ENCODE measurements at regions not wholly inside any gene's neighbourhood (a gene's known extent, or its start where the extent isn't known, plus 50 kb on each side); places are given as distances from the start of the nearest gene placed in this dataset.

- CTCF ChIA-PET = no interaction called here
- POLR2A ChIA-PET (ENCODE audit: unreplicated experiment) = no interaction called here
Observed at GRCh38 chr13:84460989-84461388, 578.7 kb upstream of the SLITRK1 start.

DNA sequence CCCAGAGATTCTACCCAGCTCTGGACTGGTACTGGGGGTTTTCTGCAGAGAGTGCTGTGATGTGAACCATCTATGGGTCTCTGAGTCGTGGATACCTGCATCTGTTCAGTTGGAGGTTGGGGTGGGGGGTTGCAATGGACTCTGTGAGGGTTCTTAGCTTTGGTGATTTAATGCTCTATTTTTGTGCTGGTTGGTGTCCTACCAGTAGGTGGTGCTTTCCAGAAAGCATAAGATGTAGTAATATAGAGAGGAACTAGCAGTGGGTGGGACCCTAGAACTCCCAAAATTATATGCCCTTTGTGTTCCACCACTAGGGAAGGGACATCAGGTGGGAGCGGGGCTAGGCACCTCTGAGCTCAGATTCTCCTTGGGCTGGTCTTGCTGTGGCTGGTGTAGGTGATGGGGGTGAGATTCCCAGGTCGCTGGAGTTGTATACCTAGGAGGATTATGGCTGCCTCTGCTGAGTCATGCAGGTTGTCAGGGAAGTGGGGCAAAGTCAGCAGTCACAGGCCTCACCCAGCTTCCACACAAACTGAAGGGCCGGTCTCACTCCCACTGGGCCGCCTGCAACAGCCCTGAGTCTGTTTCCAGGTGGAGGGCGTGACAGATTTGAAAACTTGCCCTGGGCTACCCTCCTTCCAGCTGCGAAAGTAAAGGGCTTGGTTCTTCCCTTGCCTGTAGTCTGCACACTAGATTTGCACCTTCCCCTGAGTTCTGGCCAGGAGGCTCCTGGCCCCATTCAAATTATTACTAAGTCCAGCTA, 573.0 kb upstream of the SLITRK1 start:
- no TSS peak for BruUV-seq (replicated peaks)
- Histone ChIP-seq H3K36me3 (ENCODE audit: low read depth) (no peaks in the 10 kb centered on the region), H3F3A (ENCODE audit: insufficient read depth, low read depth) (no peaks in the 10 kb centered on the region), H3K27me3 (ENCODE audit: insufficient read depth, low read depth) (no peaks in the 10 kb centered on the region), H4K20me1 (ENCODE audit: insufficient read depth) (no peaks in the 10 kb centered on the region), H3K4me3 (no peak overlapping the region), H3K9me3 (ENCODE audit: insufficient read depth, low read depth) (no peaks in the 10 kb centered on the region), H3K27ac (no peak overlapping the region), H2AFZ (no peak overlapping the region; the same call in 1 of the 2 replicates), H3K4me2 (no peak overlapping the region), H3K9me2 (ENCODE audit: insufficient read depth) (no peaks in the 10 kb centered on the region), H3K4me1 (replicated peaks; ENCODE audit: insufficient read depth) (no peaks in the 10 kb centered on the region), H3K79me2 (ENCODE audit: low read depth) (no peaks in the 10 kb centered on the region)
- DNase-seq = no peak
- ChIA-PET POLR2A (ENCODE audit: unreplicated experiment) (no interaction called here), CTCF (no interaction called here)
- TF ChIP-seq EZH2 (IDR thresholded peaks at IDR 0.05; ENCODE audit: low read depth) = no peak
- TF ChIP-seq, protein P1, sequence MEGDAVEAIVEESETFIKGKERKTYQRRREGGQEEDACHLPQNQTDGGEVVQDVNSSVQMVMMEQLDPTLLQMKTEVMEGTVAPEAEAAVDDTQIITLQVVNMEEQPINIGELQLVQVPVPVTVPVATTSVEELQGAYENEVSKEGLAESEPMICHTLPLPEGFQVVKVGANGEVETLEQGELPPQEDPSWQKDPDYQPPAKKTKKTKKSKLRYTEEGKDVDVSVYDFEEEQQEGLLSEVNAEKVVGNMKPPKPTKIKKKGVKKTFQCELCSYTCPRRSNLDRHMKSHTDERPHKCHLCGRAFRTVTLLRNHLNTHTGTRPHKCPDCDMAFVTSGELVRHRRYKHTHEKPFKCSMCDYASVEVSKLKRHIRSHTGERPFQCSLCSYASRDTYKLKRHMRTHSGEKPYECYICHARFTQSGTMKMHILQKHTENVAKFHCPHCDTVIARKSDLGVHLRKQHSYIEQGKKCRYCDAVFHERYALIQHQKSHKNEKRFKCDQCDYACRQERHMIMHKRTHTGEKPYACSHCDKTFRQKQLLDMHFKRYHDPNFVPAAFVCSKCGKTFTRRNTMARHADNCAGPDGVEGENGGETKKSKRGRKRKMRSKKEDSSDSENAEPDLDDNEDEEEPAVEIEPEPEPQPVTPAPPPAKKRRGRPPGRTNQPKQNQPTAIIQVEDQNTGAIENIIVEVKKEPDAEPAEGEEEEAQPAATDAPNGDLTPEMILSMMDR (conservative IDR thresholded peaks at IDR 0.05) = no peak; the same call in 1 of the 2 replicates
- intact Hi-C loops (cut with micrococcal nuclease; ENCODE audit: unreplicated experiment) = no loop called here

More at GRCh38 chr13:84460989-84461388, 578.7 kb upstream of the SLITRK1 start:
- Histone ChIP-seq H3K27ac (no peak overlapping the region), H3K79me2 (ENCODE audit: low read depth) (no peaks in the 10 kb centered on the region), H4K20me1 (ENCODE audit: insufficient read depth) (no peaks in the 10 kb centered on the region), H3F3A (ENCODE audit: insufficient read depth, low read depth) (no peaks in the 10 kb centered on the region), H3K9me3 (ENCODE audit: insufficient read depth, low read depth) (no peaks in the 10 kb centered on the region), H3K4me3 (no peak overlapping the region), H3K36me3 (ENCODE audit: low read depth) (no peaks in the 10 kb centered on the region), H3K27me3 (ENCODE audit: insufficient read depth, low read depth) (no peaks in the 10 kb centered on the region), H3K4me1 (replicated peaks; ENCODE audit: insufficient read depth) (no peaks in the 10 kb centered on the region), H3K9me2 (ENCODE audit: insufficient read depth) (no peaks in the 10 kb centered on the region), H3K4me2 (no peak overlapping the region), H2AFZ (no peak overlapping the region)
- no peak for DNase-seq
- intact Hi-C loops (cut with micrococcal nuclease; ENCODE audit: unreplicated experiment) = no loop called here
- BruUV-seq (replicated peaks) = no TSS peak
- no peak for TF ChIP-seq EZH2 (IDR thresholded peaks at IDR 0.05; ENCODE audit: low read depth)
- TF ChIP-seq, protein P1 (conservative IDR thresholded peaks at IDR 0.05) = no peak

DNA sequence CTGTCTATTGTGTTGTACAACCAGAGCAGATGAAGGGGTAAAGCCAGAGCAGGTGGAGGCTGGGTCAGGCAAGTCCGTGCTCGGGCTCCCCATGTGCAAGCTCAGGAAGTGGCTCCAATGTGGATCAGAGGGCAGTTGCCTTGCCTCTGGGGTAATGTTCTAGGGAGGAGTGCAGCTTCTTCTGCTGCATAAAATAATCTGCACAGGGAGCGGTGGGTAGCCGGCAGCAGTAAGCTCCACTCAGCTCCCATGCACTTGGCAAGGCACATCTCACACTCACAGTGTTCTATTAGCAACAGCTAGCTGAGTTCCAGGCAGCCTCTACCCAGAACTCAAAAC, 565.3 kb upstream of the SLITRK1 start:
- Histone ChIP-seq H3F3A (ENCODE audit: insufficient read depth, low read depth) (no peaks in the 10 kb centered on the region), H3K4me2 (no peak overlapping the region), H3K4me3 (no peak overlapping the region), H3K9me3 (ENCODE audit: insufficient read depth, low read depth) (no peaks in the 10 kb centered on the region), H3K27me3 (ENCODE audit: insufficient read depth, low read depth) (no peaks in the 10 kb centered on the region), H3K36me3 (ENCODE audit: low read depth) (no peaks in the 10 kb centered on the region), H3K79me2 (ENCODE audit: low read depth) (no peaks in the 10 kb centered on the region), H3K9me2 (ENCODE audit: insufficient read depth) (no peaks in the 10 kb centered on the region), H4K20me1 (ENCODE audit: insufficient read depth) (no peaks in the 10 kb centered on the region), H2AFZ (no peak overlapping the region), H3K27ac (no peak overlapping the region), H3K4me1 (replicated peaks; ENCODE audit: insufficient read depth) (no peaks in the 10 kb centered on the region)
- POLR2A ChIA-PET (ENCODE audit: unreplicated experiment) = no interaction called here
- DNase-seq = no peak
- CTCF ChIA-PET = no interaction called here
- TF ChIP-seq EZH2 (IDR thresholded peaks at IDR 0.05; ENCODE audit: low read depth) = no peak
- TF ChIP-seq, protein P1 (conservative IDR thresholded peaks at IDR 0.05) = no peak
- intact Hi-C loops (cut with micrococcal nuclease; ENCODE audit: unreplicated experiment) = no loop called here
- BruUV-seq (replicated peaks) = no TSS peak

All from PC-9 (cell line).